Endodermal cell (in vitro differentiated cells): ENCODE measurements at regions not wholly inside any gene's neighbourhood (a gene's known extent, or its start where the extent isn't known, plus 50 kb on each side); places are given as distances from the start of the nearest gene placed in this dataset.

Experiments used
- DNase-seq: peaks from one replicate; pipeline ENCODE4 v3.0.0-alpha.2; 2017
- H3K27ac ChIP-seq: 2 replicates; pipeline ENCODE4 v1.5.1; 2013; ENCODE audit warnings: mild to moderate bottlenecking, low read depth, low read length, moderate library complexity
- H3K27me3 ChIP-seq: 2 replicates; pipeline ENCODE4 v1.6.1; 2013; ENCODE audit warnings: mild to moderate bottlenecking, low read length, moderate library complexity; ENCODE audit not compliant: insufficient read depth, control insufficient read depth, poor library complexity, severe bottlenecking
- H3K36me3 ChIP-seq: 2 replicates; pipeline ENCODE4 v1.7.0; 2013; ENCODE audit warnings: mild to moderate bottlenecking, low read length, moderate library complexity; ENCODE audit not compliant: control insufficient read depth, insufficient read depth
- H3K4me1 ChIP-seq: one replicate; pipeline ENCODE4 v1.7.0; 2013; ENCODE audit warnings: low read length; ENCODE audit not compliant: control insufficient read depth, insufficient read depth
- H3K4me3 ChIP-seq: 2 replicates; pipeline ENCODE4 v1.5.1; 2013; ENCODE audit warnings: mild to moderate bottlenecking, low read length, moderate library complexity
- H3K9ac ChIP-seq: 2 replicates; pipeline ENCODE4 v1.6.1; 2013; ENCODE audit warnings: mild to moderate bottlenecking, low read length, moderate library complexity; ENCODE audit not compliant: poor library complexity, severe bottlenecking; ENCODE audit errors: extremely low read depth
- H3K9me3 ChIP-seq: 2 replicates; pipeline ENCODE4 v1.6.1; 2013; ENCODE audit warnings: mild to moderate bottlenecking, low read length, moderate library complexity; ENCODE audit not compliant: control insufficient read depth
- H3K27ac Mint-ChIP-seq: 2 replicates; pipeline ENCODE4 v1.8.0; 2020; ENCODE audit warnings: mixed read lengths
- H3K27me3 Mint-ChIP-seq: 2 replicates; pipeline ENCODE4 v1.8.0; 2021; ENCODE audit warnings: mild to moderate bottlenecking, mixed read lengths; ENCODE audit not compliant: insufficient read depth
- H3K36me3 Mint-ChIP-seq: 2 replicates; pipeline ENCODE4 v1.8.0; 2020; ENCODE audit warnings: low read depth, mixed read lengths
- H3K4me1 Mint-ChIP-seq: 2 replicates; pipeline ENCODE4 v1.8.0; 2020; ENCODE audit warnings: mixed read lengths
- H3K4me3 Mint-ChIP-seq: 2 replicates; pipeline ENCODE4 v1.8.0; 2020; ENCODE audit warnings: mild to moderate bottlenecking, moderate library complexity, mixed read lengths
- H3K9me3 Mint-ChIP-seq: 2 replicates; pipeline ENCODE4 v1.8.0; 2020; ENCODE audit warnings: mild to moderate bottlenecking, mixed read lengths
- CTCF ChIP-seq: fragments of 200-600 bp; sonication (generic); conservative IDR thresholded peaks from 2 replicates; pipeline ENCODE4 v1.5.0; 2021; ENCODE audit warnings: antibody characterized with exemption, mild to moderate bottlenecking
- WGBS, 2 experiments: methylation state at CpG; one replicate each; pipeline versions ENCODE4 v1.1.5 to v1.1.7; 2013; ENCODE audit warnings: missing lambda C conversion rate in 2 of 2, mixed read lengths in 1 of 2; ENCODE audit not compliant: insufficient coverage in 1 of 2, insufficient read length in 1 of 2; 5-methylcytosine and 5-hydroxymethylcytosine counted together

DNA sequence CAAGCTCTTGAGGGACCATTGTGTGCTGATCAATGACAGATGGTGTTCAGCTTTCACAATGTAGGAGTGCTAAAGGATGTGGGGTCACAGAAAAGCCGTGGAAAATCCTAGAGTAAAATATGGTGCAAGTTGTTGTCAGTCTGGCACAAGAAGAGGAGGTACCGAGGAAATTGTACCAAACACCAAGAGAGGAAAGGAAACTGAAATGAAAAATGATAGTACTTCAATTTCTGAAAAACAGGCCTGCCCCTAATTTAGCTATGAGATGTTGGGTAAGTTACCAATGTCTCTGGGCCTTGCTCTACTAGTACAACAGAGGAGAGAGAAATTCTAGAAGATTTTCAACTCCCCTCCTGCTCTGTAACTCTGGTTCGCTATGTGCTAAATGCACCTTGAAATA, 78.8 kb upstream of the PELI1 start:
- Histone ChIP-seq H3K9me3 (no peaks in the 10 kb centered on the region), H3K9ac (no peak overlapping the region), H3K4me3 (no peak overlapping the region), H3K4me1 (peaks cover 5% of the 10 kb centered on the region), H3K27ac (no peak overlapping the region), H3K36me3 (no peaks in the 10 kb centered on the region), H3K27me3 (no peaks in the 10 kb centered on the region)
- no peak overlapping the region for H3K27ac Mint-ChIP-seq
- H3K4me3 Mint-ChIP-seq: no peak overlapping the region
- H3K9me3 Mint-ChIP-seq: no peaks in the 10 kb centered on the region
- WGBS, 2 experiments: 90 to 100% methylated on average over 3 of the region's 3 CpGs
- peaks cover 41% of the 10 kb centered on the region for H3K4me1 Mint-ChIP-seq
- H3K36me3 Mint-ChIP-seq: no peaks in the 10 kb centered on the region
- no peaks in the 10 kb centered on the region for H3K27me3 Mint-ChIP-seq
- no peak for TF ChIP-seq CTCF
- no peak for DNase-seq

- H3K27ac ChIP-seq: no peak overlapping the region
- Mint-ChIP-seq H3K9me3 (no peaks in the 10 kb centered on the region), H3K4me1 (peaks cover 37% of the 10 kb centered on the region), H3K27me3 (peaks cover 3% of the 10 kb centered on the region), H3K4me3 (no peak overlapping the region), H3K36me3 (no peaks in the 10 kb centered on the region), H3K27ac (no peak overlapping the region)
- H3K4me3 ChIP-seq: no peak overlapping the region
- no peaks in the 10 kb centered on the region for H3K9me3 ChIP-seq
- WGBS, 2 experiments: 85 to 100% methylated on average over 1 of the region's 1 CpG
- no peaks in the 10 kb centered on the region for H3K36me3 ChIP-seq
- no peak overlapping the region for H3K9ac ChIP-seq
- peaks cover 5% of the 10 kb centered on the region for H3K4me1 ChIP-seq
- DNase-seq: no peak
- H3K27me3 ChIP-seq: no peaks in the 10 kb centered on the region
- no peak for TF ChIP-seq CTCF
Measured at GRCh38 chr2:64225491-64225890, 81.3 kb upstream of the PELI1 start.

DNA sequence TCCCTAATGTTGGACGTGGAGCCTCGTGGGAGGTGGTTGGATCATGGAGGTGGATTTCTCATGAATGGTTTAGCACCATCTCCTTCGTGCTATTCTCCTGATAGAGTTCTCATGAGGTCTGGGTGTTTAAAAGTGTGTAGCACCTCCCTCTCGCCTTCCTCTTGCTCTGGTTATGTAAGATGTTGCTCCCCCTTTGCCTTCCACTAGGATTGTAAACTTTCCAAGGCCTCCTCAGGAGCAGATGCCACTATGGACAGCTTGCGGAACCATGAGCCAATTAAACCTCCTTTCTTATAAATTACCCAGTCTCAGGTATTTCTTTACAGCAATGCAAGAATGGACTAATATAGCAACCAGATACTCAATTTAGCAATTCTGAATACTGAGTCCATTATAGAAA, 82.4 kb upstream of the PELI1 start:
- no peak overlapping the region for H3K27ac Mint-ChIP-seq
- H3K4me1 Mint-ChIP-seq: peaks cover 26% of the 10 kb centered on the region

More for the DNA sequence above, 82.4 kb upstream of the PELI1 start:
- Histone ChIP-seq H3K27ac (no peak overlapping the region), H3K9ac (no peak overlapping the region), H3K4me3 (no peak overlapping the region), H3K4me1 (peaks cover 3% of the 10 kb centered on the region), H3K36me3 (no peaks in the 10 kb centered on the region), H3K27me3 (no peaks in the 10 kb centered on the region), H3K9me3 (no peaks in the 10 kb centered on the region)
- no peak for DNase-seq
- WGBS, 2 experiments: 82 to 92% methylated on average over 2 to 5 of the region's 5 CpGs
- no peak for TF ChIP-seq CTCF
- Mint-ChIP-seq H3K9me3 (no peaks in the 10 kb centered on the region), H3K27me3 (peaks cover 3% of the 10 kb centered on the region), H3K4me3 (no peak overlapping the region), H3K36me3 (no peaks in the 10 kb centered on the region)
